ENCODE measurements at regions not wholly inside any gene's neighbourhood (a gene's known extent, or its start where the extent isn't known, plus 50 kb on each side); places are given as distances from the start of the nearest gene placed in this dataset.

- ChIA-PET CTCF (no interaction called here), POLR2A (no interaction called here)
- Mint-ChIP-seq H3K36me3 (ENCODE audit: low read depth) (no peaks in the 10 kb centered on the region), H3K4me1 (no peaks in the 10 kb centered on the region), H3K27ac (no peak overlapping the region), H3K9me3 (peaks cover 8% of the 10 kb centered on the region), H3K27me3 (no peaks in the 10 kb centered on the region), H3K4me3 (no peak overlapping the region)
- DNase-seq, result no peak
Measured at GRCh38 chr18:30088238-30089015, 954.1 kb downstream of the DSC3 start.

- H3K4me1 Mint-ChIP-seq, result no peaks in the 10 kb centered on the region
- ChIA-PET POLR2A (no interaction called here), CTCF (no interaction called here)
- H3K27me3 Mint-ChIP-seq, result no peaks in the 10 kb centered on the region
- DNase-seq, result no peak
- H3K9me3 Mint-ChIP-seq, result peaks cover 2% of the 10 kb centered on the region
- H3K36me3 Mint-ChIP-seq (ENCODE audit: low read depth), result no peaks in the 10 kb centered on the region
- H3K27ac Mint-ChIP-seq, result no peak overlapping the region
- H3K4me3 Mint-ChIP-seq, result no peak overlapping the region
Measured at GRCh38 chr18:30086351-30086750, 956.2 kb downstream of the DSC3 start.

GRCh38 chr18:30081122-30081521 lies 961.4 kb downstream of the DSC3 start:
- Mint-ChIP-seq H3K9me3 (peaks cover 7% of the 10 kb centered on the region), H3K27ac (no peak overlapping the region), H3K27me3 (no peaks in the 10 kb centered on the region), H3K4me1 (no peaks in the 10 kb centered on the region), H3K4me3 (no peak overlapping the region), H3K36me3 (ENCODE audit: low read depth) (no peaks in the 10 kb centered on the region)
- no peak for DNase-seq
- POLR2A ChIA-PET, result no interaction called here
- CTCF ChIA-PET, result no interaction called here

- H3K27me3 Mint-ChIP-seq, result no peaks in the 10 kb centered on the region
- no peak for DNase-seq
- no peak overlapping the region for H3K4me3 Mint-ChIP-seq
- no peak overlapping the region for H3K27ac Mint-ChIP-seq
- ChIA-PET CTCF (no interaction called here), POLR2A (no interaction called here)
- peaks cover 12% of the 10 kb centered on the region for H3K9me3 Mint-ChIP-seq
- no peaks in the 10 kb centered on the region for H3K4me1 Mint-ChIP-seq
- no peaks in the 10 kb centered on the region for H3K36me3 Mint-ChIP-seq (ENCODE audit: low read depth)
Measured at GRCh38 chr18:30072609-30073385, 969.7 kb downstream of the DSC3 start.

GRCh38 chr18:30066288-30066687 lies 976.3 kb downstream of the DSC3 start:
- CTCF ChIA-PET, result no interaction called here
- Mint-ChIP-seq H3K4me1 (no peaks in the 10 kb centered on the region), H3K9me3 (peaks cover 14% of the 10 kb centered on the region), H3K36me3 (ENCODE audit: low read depth) (no peaks in the 10 kb centered on the region), H3K27me3 (no peaks in the 10 kb centered on the region), H3K27ac (no peak overlapping the region), H3K4me3 (no peak overlapping the region)
- POLR2A ChIA-PET, result no interaction called here
- no peak for DNase-seq

- no peaks in the 10 kb centered on the region for H3K4me1 Mint-ChIP-seq
- POLR2A ChIA-PET, result no interaction called here
- peaks cover 2% of the 10 kb centered on the region for H3K9me3 Mint-ChIP-seq
- CTCF ChIA-PET, result interaction anchor here (0.6 kb wide), 1 partner anchor 93 kb away, joined by 3 read pairs; no protein-coding TSS in a partner anchor
- H3K27me3 Mint-ChIP-seq, result no peaks in the 10 kb centered on the region
- DNase-seq, result no peak
- H3K27ac Mint-ChIP-seq, result no peak overlapping the region
- no peak overlapping the region for H3K4me3 Mint-ChIP-seq
- no peaks in the 10 kb centered on the region for H3K36me3 Mint-ChIP-seq (ENCODE audit: low read depth)
Measured at GRCh38 chr18:30057398-30057797, 985.1 kb downstream of the DSC3 start.

GRCh38 chr18:30056528-30056927 lies 986.0 kb downstream of the DSC3 start:
- Mint-ChIP-seq H3K36me3 (ENCODE audit: low read depth) (no peaks in the 10 kb centered on the region), H3K27me3 (no peaks in the 10 kb centered on the region), H3K9me3 (peaks cover 2% of the 10 kb centered on the region), H3K27ac (no peak overlapping the region), H3K4me1 (no peaks in the 10 kb centered on the region), H3K4me3 (no peak overlapping the region)
- POLR2A ChIA-PET, result no interaction called here
- CTCF ChIA-PET, result no interaction called here
- no peak for DNase-seq

GRCh38 chr18:30044496-30044895 lies 998.0 kb downstream of the DSC3 start:
- Mint-ChIP-seq H3K4me1 (no peaks in the 10 kb centered on the region), H3K9me3 (peaks cover 2% of the 10 kb centered on the region), H3K27me3 (no peaks in the 10 kb centered on the region), H3K36me3 (ENCODE audit: low read depth) (no peaks in the 10 kb centered on the region), H3K4me3 (no peak overlapping the region), H3K27ac (no peak overlapping the region)
- POLR2A ChIA-PET, result no interaction called here
- no peak for DNase-seq
- CTCF ChIA-PET, result no interaction called here

- ChIA-PET POLR2A (no interaction called here), CTCF (no interaction called here)
- Mint-ChIP-seq H3K27ac (no peak overlapping the region), H3K4me3 (no peak overlapping the region), H3K27me3 (no peaks in the 10 kb centered on the region), H3K36me3 (ENCODE audit: low read depth) (no peaks in the 10 kb centered on the region), H3K9me3 (peaks cover 10% of the 10 kb centered on the region), H3K4me1 (no peaks in the 10 kb centered on the region)
- DNase-seq, result no peak
Measured at GRCh38 chr18:30039201-30039600, 1003.3 kb downstream of the DSC3 start.

GRCh38 chr18:30034818-30035217 lies 1007.7 kb downstream of the DSC3 start:
- Mint-ChIP-seq H3K4me1 (no peaks in the 10 kb centered on the region), H3K36me3 (ENCODE audit: low read depth) (no peaks in the 10 kb centered on the region), H3K9me3 (peaks cover 16% of the 10 kb centered on the region), H3K4me3 (no peak overlapping the region), H3K27ac (no peak overlapping the region), H3K27me3 (no peaks in the 10 kb centered on the region)
- DNase-seq, result no peak
- POLR2A ChIA-PET, result no interaction called here
- CTCF ChIA-PET, result no interaction called here

- peaks cover 7% of the 10 kb centered on the region for H3K9me3 Mint-ChIP-seq
- H3K4me3 Mint-ChIP-seq, result no peak overlapping the region
- H3K36me3 Mint-ChIP-seq (ENCODE audit: low read depth), result no peaks in the 10 kb centered on the region
- ChIA-PET CTCF (no interaction called here), POLR2A (no interaction called here)
- H3K27ac Mint-ChIP-seq, result no peak overlapping the region
- no peaks in the 10 kb centered on the region for H3K4me1 Mint-ChIP-seq
- no peaks in the 10 kb centered on the region for H3K27me3 Mint-ChIP-seq
- DNase-seq, result no peak
Measured at GRCh38 chr18:30016179-30016578, 1026.4 kb downstream of the DSC3 start.

GRCh38 chr18:30004965-30005364 lies 1037.6 kb downstream of the DSC3 start:
- CTCF ChIA-PET, result no interaction called here
- Mint-ChIP-seq H3K4me3 (no peak overlapping the region), H3K36me3 (ENCODE audit: low read depth) (no peaks in the 10 kb centered on the region), H3K27ac (no peak overlapping the region), H3K9me3 (peaks cover 4% of the 10 kb centered on the region), H3K27me3 (no peaks in the 10 kb centered on the region), H3K4me1 (no peaks in the 10 kb centered on the region)
- POLR2A ChIA-PET, result no interaction called here
- no peak for DNase-seq

GRCh38 chr18:29982218-29982617 lies 1060.3 kb downstream of the DSC3 start:
- ChIA-PET CTCF (no interaction called here), POLR2A (no interaction called here)
- Mint-ChIP-seq H3K27ac (no peak overlapping the region), H3K4me3 (no peak overlapping the region), H3K4me1 (no peaks in the 10 kb centered on the region), H3K36me3 (ENCODE audit: low read depth) (no peaks in the 10 kb centered on the region), H3K27me3 (no peaks in the 10 kb centered on the region), H3K9me3 (peaks cover 11% of the 10 kb centered on the region)
- no peak for DNase-seq

GRCh38 chr18:29979881-29980280 lies 1062.7 kb downstream of the DSC3 start:
- Mint-ChIP-seq H3K4me1 (no peaks in the 10 kb centered on the region), H3K27me3 (no peaks in the 10 kb centered on the region), H3K9me3 (peaks cover 9% of the 10 kb centered on the region), H3K27ac (no peak overlapping the region), H3K4me3 (no peak overlapping the region), H3K36me3 (ENCODE audit: low read depth) (no peaks in the 10 kb centered on the region)
- POLR2A ChIA-PET, result no interaction called here
- no peak for DNase-seq
- CTCF ChIA-PET, result no interaction called here

Data from activated CD4-positive, alpha-beta T cell treated with anti-CD3 and anti-CD28 coated beads, Interleukin-2, amount 10 ng/mL, durations not matched to agents 7 days and 5 days (primary cell).